HepG2 (cell line): ENCODE measurements at regions not wholly inside any gene's neighbourhood (a gene's known extent, or its start where the extent isn't known, plus 50 kb on each side); places are given as distances from the start of the nearest gene placed in this dataset.

Experiments
- HDAC6 ChIP-seq: fragments of 200-600 bp; sonication (generic); IDR thresholded peaks from 2 replicates; pipeline ENCODE4 v1.7.0; 2017; ENCODE audit warnings: mild to moderate bottlenecking, antibody characterized with exemption, low read length, low read depth
- SMARCE1 ChIP-seq: fragments of 450-650 bp; IDR thresholded peaks from 2 replicates; pipeline ENCODE4 v1.6.1; 2017; ENCODE audit warnings: borderline replicate concordance
- TF ChIP-seq, protein P1 (sequence below), 2 experiments: fragments of 450-650 bp in 1 of 2; sonication (generic) in 1 of 2; formaldehyde crosslinking in 1 of 2; IDR thresholded peaks; 2 replicates each; pipeline versions ENCODE4 v1.6.1 to v1.8.0; 2016 to 2022; ENCODE audit warnings: antibody characterized with exemption in 1 of 2, mild to moderate bottlenecking in 1 of 2, missing genetic modification reagents in 1 of 2
- TF ChIP-seq, protein P2 (sequence below): sonication (generic); formaldehyde crosslinking; IDR thresholded peaks from 2 replicates; pipeline ENCODE4 v1.5.1; 2020; ENCODE audit warnings: mild to moderate bottlenecking, missing genetic modification reagents, borderline replicate concordance
- TF ChIP-seq, protein P3 (sequence below): sonication (generic); formaldehyde crosslinking; IDR thresholded peaks from 2 replicates; pipeline ENCODE4 v1.4.0; 2020; ENCODE audit warnings: mild to moderate bottlenecking, missing genetic modification reagents, borderline replicate concordance
- TF ChIP-seq, protein P4 (sequence below): sonication (generic); formaldehyde crosslinking; IDR thresholded peaks from 2 replicates; pipeline ENCODE4 v1.9.0; 2021; ENCODE audit warnings: missing genetic modification reagents, mild to moderate bottlenecking, borderline replicate concordance

DNA sequence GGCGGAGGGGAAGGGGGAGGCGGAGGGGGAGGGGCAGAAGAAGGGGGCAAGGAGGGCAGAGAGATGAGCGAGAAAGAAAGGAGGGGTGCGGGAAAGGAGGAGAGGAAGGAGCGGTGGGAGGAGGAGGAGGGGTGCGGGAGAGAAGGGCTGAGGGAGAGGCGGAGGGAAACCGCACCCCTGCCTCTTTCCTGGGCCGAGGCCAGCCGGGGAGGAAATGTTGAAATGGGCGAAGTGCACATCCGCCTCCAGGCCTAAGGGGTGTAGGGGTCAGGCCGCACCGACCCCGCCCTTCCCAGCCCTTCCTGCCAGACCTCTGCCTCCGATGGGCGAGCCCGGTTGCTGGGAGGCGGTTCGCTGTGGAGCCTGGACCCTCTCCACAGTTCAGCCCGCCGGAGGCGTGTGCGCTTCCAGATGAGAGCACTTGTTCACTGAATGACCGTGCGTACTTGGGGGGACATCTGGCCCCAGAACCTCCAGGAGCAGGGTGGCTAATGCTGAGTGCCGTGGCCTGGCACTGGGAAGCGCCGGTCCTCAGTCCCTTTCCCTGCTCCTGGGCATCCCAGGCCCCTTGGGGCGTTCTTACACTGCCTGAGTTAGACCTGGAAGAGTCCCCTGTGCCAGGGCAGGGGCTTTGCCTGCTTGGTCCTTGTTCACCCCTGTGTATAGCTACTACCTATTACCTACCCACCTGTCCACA lies 110.3 kb upstream of the KLF13 start (continued):
- TF ChIP-seq, protein P1, sequence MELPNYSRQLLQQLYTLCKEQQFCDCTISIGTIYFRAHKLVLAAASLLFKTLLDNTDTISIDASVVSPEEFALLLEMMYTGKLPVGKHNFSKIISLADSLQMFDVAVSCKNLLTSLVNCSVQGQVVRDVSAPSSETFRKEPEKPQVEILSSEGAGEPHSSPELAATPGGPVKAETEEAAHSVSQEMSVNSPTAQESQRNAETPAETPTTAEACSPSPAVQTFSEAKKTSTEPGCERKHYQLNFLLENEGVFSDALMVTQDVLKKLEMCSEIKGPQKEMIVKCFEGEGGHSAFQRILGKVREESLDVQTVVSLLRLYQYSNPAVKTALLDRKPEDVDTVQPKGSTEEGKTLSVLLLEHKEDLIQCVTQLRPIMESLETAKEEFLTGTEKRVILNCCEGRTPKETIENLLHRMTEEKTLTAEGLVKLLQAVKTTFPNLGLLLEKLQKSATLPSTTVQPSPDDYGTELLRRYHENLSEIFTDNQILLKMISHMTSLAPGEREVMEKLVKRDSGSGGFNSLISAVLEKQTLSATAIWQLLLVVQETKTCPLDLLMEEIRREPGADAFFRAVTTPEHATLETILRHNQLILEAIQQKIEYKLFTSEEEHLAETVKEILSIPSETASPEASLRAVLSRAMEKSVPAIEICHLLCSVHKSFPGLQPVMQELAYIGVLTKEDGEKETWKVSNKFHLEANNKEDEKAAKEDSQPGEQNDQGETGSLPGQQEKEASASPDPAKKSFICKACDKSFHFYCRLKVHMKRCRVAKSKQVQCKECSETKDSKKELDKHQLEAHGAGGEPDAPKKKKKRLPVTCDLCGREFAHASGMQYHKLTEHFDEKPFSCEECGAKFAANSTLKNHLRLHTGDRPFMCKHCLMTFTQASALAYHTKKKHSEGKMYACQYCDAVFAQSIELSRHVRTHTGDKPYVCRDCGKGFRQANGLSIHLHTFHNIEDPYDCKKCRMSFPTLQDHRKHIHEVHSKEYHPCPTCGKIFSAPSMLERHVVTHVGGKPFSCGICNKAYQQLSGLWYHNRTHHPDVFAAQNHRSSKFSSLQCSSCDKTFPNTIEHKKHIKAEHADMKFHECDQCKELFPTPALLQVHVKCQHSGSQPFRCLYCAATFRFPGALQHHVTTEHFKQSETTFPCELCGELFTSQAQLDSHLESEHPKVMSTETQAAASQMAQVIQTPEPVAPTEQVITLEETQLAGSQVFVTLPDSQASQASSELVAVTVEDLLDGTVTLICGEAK (IDR thresholded peaks at IDR 0.05): no peak
- TF ChIP-seq, protein P1 (CRISPR knock-in tag; IDR thresholded peaks at IDR 0.05): no peak
- TF ChIP-seq HDAC6 (no peak), SMARCE1 (no peak)
- TF ChIP-seq, protein P2, sequence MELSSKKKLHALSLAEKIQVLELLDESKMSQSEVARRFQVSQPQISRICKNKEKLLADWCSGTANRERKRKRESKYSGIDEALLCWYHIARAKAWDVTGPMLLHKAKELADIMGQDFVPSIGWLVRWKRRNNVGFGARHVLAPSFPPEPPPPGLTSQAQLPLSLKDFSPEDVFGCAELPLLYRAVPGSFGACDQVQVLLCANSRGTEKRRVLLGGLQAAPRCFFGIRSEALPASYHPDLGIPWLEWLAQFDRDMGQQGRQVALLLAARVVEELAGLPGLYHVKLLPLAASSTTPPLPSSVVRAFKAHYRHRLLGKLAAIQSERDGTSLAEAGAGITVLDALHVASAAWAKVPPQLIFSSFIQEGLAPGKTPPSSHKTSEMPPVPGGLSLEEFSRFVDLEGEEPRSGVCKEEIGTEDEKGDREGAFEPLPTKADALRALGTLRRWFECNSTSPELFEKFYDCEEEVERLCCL (CRISPR knock-in tag): no peak
- TF ChIP-seq, protein P3, sequence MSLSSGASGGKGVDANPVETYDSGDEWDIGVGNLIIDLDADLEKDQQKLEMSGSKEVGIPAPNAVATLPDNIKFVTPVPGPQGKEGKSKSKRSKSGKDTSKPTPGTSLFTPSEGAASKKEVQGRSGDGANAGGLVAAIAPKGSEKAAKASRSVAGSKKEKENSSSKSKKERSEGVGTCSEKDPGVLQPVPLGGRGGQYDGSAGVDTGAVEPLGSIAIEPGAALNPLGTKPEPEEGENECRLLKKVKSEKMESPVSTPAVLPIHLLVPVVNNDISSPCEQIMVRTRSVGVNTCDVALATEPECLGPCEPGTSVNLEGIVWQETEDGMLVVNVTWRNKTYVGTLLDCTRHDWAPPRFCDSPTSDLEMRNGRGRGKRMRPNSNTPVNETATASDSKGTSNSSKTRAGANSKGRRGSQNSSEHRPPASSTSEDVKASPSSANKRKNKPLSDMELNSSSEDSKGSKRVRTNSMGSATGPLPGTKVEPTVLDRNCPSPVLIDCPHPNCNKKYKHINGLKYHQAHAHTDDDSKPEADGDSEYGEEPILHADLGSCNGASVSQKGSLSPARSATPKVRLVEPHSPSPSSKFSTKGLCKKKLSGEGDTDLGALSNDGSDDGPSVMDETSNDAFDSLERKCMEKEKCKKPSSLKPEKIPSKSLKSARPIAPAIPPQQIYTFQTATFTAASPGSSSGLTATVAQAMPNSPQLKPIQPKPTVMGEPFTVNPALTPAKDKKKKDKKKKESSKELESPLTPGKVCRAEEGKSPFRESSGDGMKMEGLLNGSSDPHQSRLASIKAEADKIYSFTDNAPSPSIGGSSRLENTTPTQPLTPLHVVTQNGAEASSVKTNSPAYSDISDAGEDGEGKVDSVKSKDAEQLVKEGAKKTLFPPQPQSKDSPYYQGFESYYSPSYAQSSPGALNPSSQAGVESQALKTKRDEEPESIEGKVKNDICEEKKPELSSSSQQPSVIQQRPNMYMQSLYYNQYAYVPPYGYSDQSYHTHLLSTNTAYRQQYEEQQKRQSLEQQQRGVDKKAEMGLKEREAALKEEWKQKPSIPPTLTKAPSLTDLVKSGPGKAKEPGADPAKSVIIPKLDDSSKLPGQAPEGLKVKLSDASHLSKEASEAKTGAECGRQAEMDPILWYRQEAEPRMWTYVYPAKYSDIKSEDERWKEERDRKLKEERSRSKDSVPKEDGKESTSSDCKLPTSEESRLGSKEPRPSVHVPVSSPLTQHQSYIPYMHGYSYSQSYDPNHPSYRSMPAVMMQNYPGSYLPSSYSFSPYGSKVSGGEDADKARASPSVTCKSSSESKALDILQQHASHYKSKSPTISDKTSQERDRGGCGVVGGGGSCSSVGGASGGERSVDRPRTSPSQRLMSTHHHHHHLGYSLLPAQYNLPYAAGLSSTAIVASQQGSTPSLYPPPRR: peak; percentile 25; the same call in 1 of the 2 replicates
- TF ChIP-seq, protein P4, sequence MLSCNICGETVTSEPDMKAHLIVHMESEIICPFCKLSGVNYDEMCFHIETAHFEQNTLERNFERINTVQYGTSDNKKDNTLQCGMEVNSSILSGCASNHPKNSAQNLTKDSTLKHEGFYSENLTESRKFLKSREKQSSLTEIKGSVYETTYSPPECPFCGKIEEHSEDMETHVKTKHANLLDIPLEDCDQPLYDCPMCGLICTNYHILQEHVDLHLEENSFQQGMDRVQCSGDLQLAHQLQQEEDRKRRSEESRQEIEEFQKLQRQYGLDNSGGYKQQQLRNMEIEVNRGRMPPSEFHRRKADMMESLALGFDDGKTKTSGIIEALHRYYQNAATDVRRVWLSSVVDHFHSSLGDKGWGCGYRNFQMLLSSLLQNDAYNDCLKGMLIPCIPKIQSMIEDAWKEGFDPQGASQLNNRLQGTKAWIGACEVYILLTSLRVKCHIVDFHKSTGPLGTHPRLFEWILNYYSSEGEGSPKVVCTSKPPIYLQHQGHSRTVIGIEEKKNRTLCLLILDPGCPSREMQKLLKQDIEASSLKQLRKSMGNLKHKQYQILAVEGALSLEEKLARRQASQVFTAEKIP (CRISPR knock-in tag): no peak
